ENCODE measurements at regions not wholly inside any gene's neighbourhood (a gene's known extent, or its start where the extent isn't known, plus 50 kb on each side); places are given as distances from the start of the nearest gene placed in this dataset.
"Not testable (repeated sequence)": the region's sequence is repeated elsewhere in the genome, so short reads cannot be mapped to it uniquely, and the experiment has no call there.

DNA sequence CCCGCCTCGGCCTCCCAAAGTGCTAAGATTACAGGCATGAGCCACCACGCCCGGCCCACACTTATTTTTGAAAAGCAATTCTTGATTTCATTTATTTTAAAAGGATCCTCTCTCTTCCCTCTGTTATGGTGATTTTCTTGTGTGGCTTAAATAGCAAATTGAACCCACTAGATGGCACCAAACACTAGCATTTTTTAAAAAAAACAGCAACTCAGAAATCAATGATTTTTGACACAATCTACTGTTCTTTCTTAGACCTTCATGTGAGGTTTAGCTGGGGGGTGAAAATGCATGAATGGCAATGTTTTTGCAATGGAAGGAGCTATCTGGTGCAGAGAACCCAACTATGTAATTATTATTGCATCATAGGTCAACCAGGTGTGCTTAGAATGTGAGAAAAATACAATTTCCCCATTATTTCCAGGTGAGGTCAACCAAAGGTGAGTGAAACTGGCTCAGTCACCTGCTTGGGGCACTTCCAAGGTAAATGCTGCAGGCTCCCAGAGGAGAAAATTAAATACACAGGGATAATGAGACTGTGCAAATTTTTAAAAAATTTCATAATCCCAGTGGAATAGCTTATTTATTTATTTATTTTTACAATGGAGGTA lies 226.7 kb upstream of the PRKX start:
- DNase-seq (no peak), ATAC-seq (no peak)
- intact Hi-C loops (cut with micrococcal nuclease), result no loop called here
- Mint-ChIP-seq H3K9me3 (no peaks in the 10 kb centered on the region), H3K27me3 (peaks cover 4% of the 10 kb centered on the region), H3K36me3 (ENCODE audit: low read depth) (no peaks in the 10 kb centered on the region), H3K4me3 (no peak overlapping the region), H3K4me1 (ENCODE audit: low read depth) (no peaks in the 10 kb centered on the region), H3K27ac (no peak overlapping the region)
- ChIA-PET CTCF (no interaction called here), POLR2A (no interaction called here)
- no peak for TF ChIP-seq CTCF (IDR thresholded peaks at IDR 0.05)

DNA sequence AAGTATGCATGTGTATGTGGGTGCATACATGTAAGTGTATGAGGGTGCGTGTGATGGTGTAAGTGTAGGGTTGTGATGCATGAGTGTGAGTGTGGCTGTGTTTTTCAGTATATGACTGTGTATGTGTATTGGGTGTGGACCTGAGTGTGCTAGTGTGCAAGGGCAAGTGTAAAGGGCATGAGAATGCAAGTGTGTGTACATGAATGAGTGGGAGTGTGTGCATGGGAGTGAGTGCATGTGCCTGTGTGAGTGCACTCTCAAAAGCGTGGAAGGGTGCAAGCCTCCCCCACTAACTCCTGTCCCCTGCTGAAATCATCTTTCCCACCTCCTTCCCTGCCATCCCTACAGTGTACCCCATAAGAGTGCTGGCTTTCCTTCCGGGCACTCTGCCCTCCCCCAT lies 225.1 kb upstream of the PRKX start:
- H3K4me3 Mint-ChIP-seq, result no peak overlapping the region
- H3K36me3 Mint-ChIP-seq (ENCODE audit: low read depth), result no peaks in the 10 kb centered on the region
- H3K27ac Mint-ChIP-seq, result no peak overlapping the region
- POLR2A ChIA-PET, result no interaction called here
- H3K9me3 Mint-ChIP-seq, result no peaks in the 10 kb centered on the region
- intact Hi-C loops (cut with micrococcal nuclease), result no loop called here
- no peak for ATAC-seq
- CTCF ChIA-PET, result no interaction called here
- no peaks in the 10 kb centered on the region for H3K4me1 Mint-ChIP-seq (ENCODE audit: low read depth)
- peaks cover 4% of the 10 kb centered on the region for H3K27me3 Mint-ChIP-seq
- no peak for DNase-seq
- no peak for TF ChIP-seq CTCF (IDR thresholded peaks at IDR 0.05)

GRCh38 chrX:3935196-3935595 lies 221.7 kb upstream of the PRKX start:
- H3K27me3 Mint-ChIP-seq; H3K4me1 Mint-ChIP-seq (ENCODE audit: low read depth); H3K36me3 Mint-ChIP-seq (ENCODE audit: low read depth); CTCF ChIA-PET; POLR2A ChIA-PET; intact Hi-C loops (cut with micrococcal nuclease); H3K9me3 Mint-ChIP-seq; DNase-seq; ATAC-seq; H3K4me3 Mint-ChIP-seq; H3K27ac Mint-ChIP-seq: not testable (repeated sequence)

DNA sequence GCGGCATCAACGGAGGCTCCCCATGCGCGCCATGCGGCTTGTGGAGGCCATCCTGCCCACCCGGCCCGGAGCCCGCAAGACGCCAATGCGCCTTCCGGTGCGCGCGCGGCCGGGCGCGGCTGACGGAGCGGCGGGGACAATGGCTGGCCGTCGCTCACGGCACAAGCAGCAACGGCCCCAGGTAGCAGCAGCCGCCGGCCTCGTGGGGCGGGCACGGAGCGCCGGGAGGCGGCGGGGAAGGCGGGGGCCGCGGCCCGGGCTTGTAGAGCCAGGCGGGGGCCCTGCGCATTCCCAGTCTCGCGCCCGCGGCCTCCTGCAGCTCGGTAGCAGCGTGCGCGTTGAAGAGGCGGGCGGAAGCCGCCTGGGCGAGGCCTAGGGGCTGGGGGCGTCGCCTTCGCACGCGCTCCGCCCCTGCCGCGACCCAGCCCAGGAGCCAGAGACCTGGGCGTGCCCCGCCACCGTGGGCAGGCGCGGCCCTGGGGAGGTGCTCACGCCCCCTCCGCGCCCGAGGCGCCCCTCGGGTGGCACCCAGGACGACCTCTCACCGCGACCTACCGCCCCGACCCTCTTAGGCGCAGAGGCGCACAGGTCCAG lies 207.1 kb upstream of the PRKX start:
- H3K9me3 Mint-ChIP-seq; CTCF ChIA-PET; H3K27me3 Mint-ChIP-seq; H3K4me3 Mint-ChIP-seq; H3K36me3 Mint-ChIP-seq (ENCODE audit: low read depth); H3K4me1 Mint-ChIP-seq (ENCODE audit: low read depth); H3K27ac Mint-ChIP-seq; DNase-seq; POLR2A ChIA-PET; intact Hi-C loops (cut with micrococcal nuclease): not testable (repeated sequence)
- peak; percentile 98 for ATAC-seq

- H3K4me1 Mint-ChIP-seq (ENCODE audit: low read depth); intact Hi-C loops (cut with micrococcal nuclease); POLR2A ChIA-PET; H3K27ac Mint-ChIP-seq; H3K27me3 Mint-ChIP-seq; ATAC-seq; H3K9me3 Mint-ChIP-seq; H3K4me3 Mint-ChIP-seq; CTCF ChIA-PET; DNase-seq; H3K36me3 Mint-ChIP-seq (ENCODE audit: low read depth): not testable (repeated sequence)
Measured at GRCh38 chrX:3919668-3920423, 206.4 kb upstream of the PRKX start.

DNA sequence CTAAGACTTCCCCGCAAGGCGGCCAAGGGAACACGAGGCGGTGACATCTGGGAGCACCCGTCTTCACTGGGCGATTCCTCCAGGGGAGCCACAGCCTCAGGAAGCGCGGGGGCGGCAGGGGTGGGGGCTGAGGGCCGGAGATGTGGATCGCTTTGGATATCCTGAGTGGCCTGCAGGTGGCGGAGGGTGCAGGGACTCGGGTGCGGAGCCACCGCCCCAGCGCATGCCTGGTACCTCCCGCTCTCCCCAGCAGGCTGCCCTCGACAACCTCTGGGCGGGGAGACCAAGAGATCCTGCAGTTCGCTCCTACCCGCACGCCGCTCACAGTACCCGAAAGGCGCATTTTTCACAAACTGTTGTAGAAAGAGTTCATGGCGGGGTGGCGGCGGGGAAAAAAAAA lies 201.4 kb upstream of the PRKX start:
- H3K36me3 Mint-ChIP-seq (ENCODE audit: low read depth); CTCF ChIA-PET; H3K27ac Mint-ChIP-seq; DNase-seq; ATAC-seq; intact Hi-C loops (cut with micrococcal nuclease); POLR2A ChIA-PET; H3K4me3 Mint-ChIP-seq; H3K27me3 Mint-ChIP-seq; H3K9me3 Mint-ChIP-seq; H3K4me1 Mint-ChIP-seq (ENCODE audit: low read depth): not testable (repeated sequence)

DNA sequence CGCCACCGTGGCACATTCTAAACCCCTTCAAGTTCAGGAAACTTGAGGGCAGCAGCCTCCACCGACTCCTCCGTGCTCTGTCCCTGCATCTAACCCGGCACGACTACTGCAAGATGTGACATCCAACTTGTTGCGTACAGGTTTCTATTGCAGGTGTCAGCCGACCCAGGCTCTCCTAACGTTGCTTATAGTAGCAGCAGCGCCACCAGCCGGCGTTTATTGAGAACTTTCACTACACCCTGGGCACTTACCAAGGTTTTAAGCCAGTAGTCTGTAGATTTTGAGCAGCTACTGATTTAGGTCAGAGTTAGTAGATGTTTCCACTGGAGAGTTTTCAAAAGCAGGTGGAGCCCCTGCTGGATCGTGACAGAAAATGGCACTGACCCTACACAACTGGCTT lies 200.6 kb upstream of the PRKX start:
- H3K9me3 Mint-ChIP-seq; H3K4me1 Mint-ChIP-seq (ENCODE audit: low read depth); H3K36me3 Mint-ChIP-seq (ENCODE audit: low read depth); CTCF ChIA-PET; ATAC-seq; H3K4me3 Mint-ChIP-seq; H3K27ac Mint-ChIP-seq; intact Hi-C loops (cut with micrococcal nuclease); H3K27me3 Mint-ChIP-seq; DNase-seq; POLR2A ChIA-PET: not testable (repeated sequence)

GRCh38 chrX:3911012-3911411 lies 197.6 kb upstream of the PRKX start:
- CTCF ChIA-PET; H3K9me3 Mint-ChIP-seq; H3K36me3 Mint-ChIP-seq (ENCODE audit: low read depth); H3K4me3 Mint-ChIP-seq; intact Hi-C loops (cut with micrococcal nuclease); H3K27ac Mint-ChIP-seq; H3K4me1 Mint-ChIP-seq (ENCODE audit: low read depth); POLR2A ChIA-PET; ATAC-seq; DNase-seq; H3K27me3 Mint-ChIP-seq: not testable (repeated sequence)

DNA sequence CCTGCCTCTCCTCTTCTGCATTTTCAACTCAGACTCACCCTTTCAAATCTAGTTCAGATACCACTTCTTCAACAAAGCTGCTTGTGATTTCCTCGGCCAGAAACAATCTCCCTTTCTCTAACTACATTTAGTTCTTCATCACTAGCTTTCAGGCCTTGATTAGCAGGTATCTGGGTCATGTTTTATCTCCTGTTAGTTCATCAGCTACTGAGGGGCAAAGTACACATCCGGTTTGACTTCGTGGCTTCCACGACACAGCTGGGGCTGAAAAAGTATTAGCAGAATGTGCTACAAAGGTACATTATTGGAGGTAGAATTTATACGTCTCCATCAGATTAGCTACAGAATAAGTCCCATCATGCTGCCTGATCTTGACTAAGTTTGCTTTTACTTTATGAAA lies 197.2 kb upstream of the PRKX start:
- H3K27ac Mint-ChIP-seq; intact Hi-C loops (cut with micrococcal nuclease); CTCF ChIA-PET; DNase-seq; POLR2A ChIA-PET; H3K36me3 Mint-ChIP-seq (ENCODE audit: low read depth); ATAC-seq; H3K4me3 Mint-ChIP-seq; H3K4me1 Mint-ChIP-seq (ENCODE audit: low read depth); H3K27me3 Mint-ChIP-seq; H3K9me3 Mint-ChIP-seq: not testable (repeated sequence)

DNA sequence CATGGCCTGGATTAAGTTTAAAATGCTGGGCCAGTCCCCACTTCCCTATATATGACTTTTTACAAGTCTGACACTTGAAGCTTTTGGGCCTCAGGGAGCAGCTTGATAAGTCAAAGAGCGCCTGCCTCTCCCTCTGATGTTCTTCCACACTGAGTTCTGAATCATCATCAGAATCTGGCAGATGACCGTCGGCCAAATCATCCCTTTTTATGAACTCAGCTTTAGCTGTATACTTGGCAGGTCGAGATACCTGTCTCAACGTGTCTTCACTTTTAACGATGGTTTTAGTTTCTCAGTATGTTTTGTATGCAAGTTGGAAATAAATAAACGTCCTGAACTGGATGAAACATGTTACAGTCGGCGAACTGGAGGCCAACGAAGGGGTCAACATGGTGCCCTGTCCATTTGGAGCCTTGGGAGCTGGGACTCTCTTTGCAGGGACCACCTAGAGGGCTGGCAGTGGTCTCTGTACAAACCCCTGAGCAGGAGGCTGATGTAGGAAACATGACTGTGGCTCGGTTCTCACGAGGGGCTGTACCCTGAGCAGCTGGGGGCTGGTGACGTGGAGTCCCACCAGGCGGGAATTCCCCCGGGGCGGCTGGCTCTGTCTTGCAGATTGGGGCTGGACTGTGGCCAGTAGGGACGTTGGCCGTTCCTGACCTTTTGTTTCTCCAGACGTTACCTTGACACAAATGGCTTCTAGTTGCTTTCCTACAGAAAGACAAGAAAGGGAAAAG lies 192.2 kb upstream of the PRKX start:
- H3K4me3 Mint-ChIP-seq; H3K27me3 Mint-ChIP-seq; intact Hi-C loops (cut with micrococcal nuclease); CTCF ChIA-PET; H3K27ac Mint-ChIP-seq; H3K36me3 Mint-ChIP-seq (ENCODE audit: low read depth); H3K4me1 Mint-ChIP-seq (ENCODE audit: low read depth); DNase-seq; H3K9me3 Mint-ChIP-seq; ATAC-seq; POLR2A ChIA-PET: not testable (repeated sequence)
